ENCODE measurements at regions not wholly inside any gene's neighbourhood (a gene's known extent, or its start where the extent isn't known, plus 50 kb on each side); places are given as distances from the start of the nearest gene placed in this dataset.

DNA sequence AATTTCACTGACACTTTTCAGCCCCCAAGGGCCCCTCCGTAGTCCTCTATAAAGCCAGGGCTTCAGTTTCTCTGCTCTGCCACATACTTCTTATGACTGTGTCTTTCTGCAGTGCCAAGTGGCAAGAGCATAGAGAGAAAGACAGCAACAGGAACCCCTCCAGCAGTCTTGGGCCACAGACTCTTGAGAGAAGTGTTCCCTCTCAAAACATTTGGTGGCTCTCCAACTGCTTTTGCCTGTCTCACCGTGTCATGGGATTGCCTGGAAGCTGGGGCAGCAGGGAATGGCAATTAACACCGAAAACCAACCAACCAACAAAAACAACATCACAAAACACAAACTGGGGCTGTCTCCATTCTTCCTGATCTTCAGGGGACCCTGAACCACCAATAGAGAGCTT lies 73.8 kb upstream of the ELN start (continued):
- TF ChIP-seq, protein P1, sequence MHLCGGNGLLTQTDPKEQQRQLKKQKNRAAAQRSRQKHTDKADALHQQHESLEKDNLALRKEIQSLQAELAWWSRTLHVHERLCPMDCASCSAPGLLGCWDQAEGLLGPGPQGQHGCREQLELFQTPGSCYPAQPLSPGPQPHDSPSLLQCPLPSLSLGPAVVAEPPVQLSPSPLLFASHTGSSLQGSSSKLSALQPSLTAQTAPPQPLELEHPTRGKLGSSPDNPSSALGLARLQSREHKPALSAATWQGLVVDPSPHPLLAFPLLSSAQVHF (CRISPR knock-in tag; IDR thresholded peaks at IDR 0.05), result no peak
- no peak for TF ChIP-seq LCORL (IDR thresholded peaks at IDR 0.05)
- TF ChIP-seq LCORL (CRISPR knock-in tag; IDR thresholded peaks at IDR 0.05), result no peak
- no peak for TF ChIP-seq ASH2L (IDR thresholded peaks at IDR 0.05; ENCODE audit: insufficient read length, low read depth, low read length)
- TF ChIP-seq, protein P2, sequence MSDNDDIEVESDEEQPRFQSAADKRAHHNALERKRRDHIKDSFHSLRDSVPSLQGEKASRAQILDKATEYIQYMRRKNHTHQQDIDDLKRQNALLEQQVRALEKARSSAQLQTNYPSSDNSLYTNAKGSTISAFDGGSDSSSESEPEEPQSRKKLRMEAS (IDR thresholded peaks at IDR 0.05), result no peak
- TF ChIP-seq, protein P3, sequence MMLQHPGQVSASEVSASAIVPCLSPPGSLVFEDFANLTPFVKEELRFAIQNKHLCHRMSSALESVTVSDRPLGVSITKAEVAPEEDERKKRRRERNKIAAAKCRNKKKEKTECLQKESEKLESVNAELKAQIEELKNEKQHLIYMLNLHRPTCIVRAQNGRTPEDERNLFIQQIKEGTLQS (CRISPR knock-in tag; IDR thresholded peaks at IDR 0.05), result no peak
- no peak for TF ChIP-seq ATRX (CRISPR knock-in tag; IDR thresholded peaks at IDR 0.05; ENCODE audit: borderline replicate concordance)
- no peak for TF ChIP-seq ZNF674 (CRISPR knock-in tag; IDR thresholded peaks at IDR 0.05; ENCODE audit: low read depth)
- no peak for TF ChIP-seq ZNF225 (CRISPR knock-in tag; IDR thresholded peaks at IDR 0.05)
- no peak for TF ChIP-seq MAZ (IDR thresholded peaks at IDR 0.05; ENCODE audit: borderline replicate concordance, low read depth, low read length)
- no peak for TF ChIP-seq MAZ (CRISPR knock-in tag; IDR thresholded peaks at IDR 0.05; ENCODE audit: low read depth)
- no peak for TF ChIP-seq SALL2 (CRISPR knock-in tag; IDR thresholded peaks at IDR 0.05)

DNA sequence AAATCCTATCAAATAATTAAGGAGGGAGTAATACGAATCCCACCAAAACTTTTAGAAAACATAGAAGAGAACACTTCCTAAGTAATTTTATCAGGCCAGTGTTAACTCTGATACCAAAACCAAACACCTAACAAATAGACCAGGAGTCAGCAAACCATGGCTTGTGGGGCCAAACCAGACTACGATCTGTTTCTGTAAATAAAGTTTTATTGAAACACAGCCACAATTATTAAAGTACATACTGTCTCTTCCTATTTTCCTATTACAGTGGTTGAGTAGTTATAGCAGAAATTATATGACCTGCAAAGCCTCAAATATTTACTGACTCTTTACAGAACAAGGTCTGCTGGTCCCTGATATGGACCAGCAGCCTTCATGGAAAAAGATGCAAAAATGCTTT lies 73.1 kb upstream of the ELN start:
- FAIRE-seq (no peak), DNase-seq (ENCODE audit: low spot score) (no peak), ATAC-seq (no peak)
- Histone ChIP-seq H3K27me3 (ENCODE audit: control insufficient read depth in 1 of 2, insufficient read depth in 2 of 2, low read length in 2 of 2) (0 out of 5 replicates have a peak, but pooled peaks cover 0 to 6% of the 10 kb centered on the region in 2 experiments), H3K9me3 (ENCODE audit: low read length) (no peaks in the 10 kb centered on the region), H4K20me1 (ENCODE audit: insufficient read depth, low read length) (no peaks in the 10 kb centered on the region), H3K4me1 (ENCODE audit: insufficient read depth, low read length) (no peaks in the 10 kb centered on the region), H3K9ac (ENCODE audit: insufficient read depth, low read depth, low read length) (no peak overlapping the region), H3K36me3 (replicated peaks in 1 of 2; ENCODE audit: control insufficient read depth in 1 of 2, insufficient read depth in 2 of 2, low read length in 2 of 2) (no peaks in the 10 kb centered on the region), H2AFZ (ENCODE audit: low read length) (no peak overlapping the region), H3K4me3 (replicated peaks in 1 of 3; ENCODE audit: insufficient read depth in 1 of 3, low read depth in 2 of 3, low read length in 3 of 3) (no peak overlapping the region), H3K4me2 (ENCODE audit: low read depth, low read length) (no peak overlapping the region), H3K27ac (ENCODE audit: extremely low read length, insufficient read depth, low read length) (no peak overlapping the region), H3K79me2 (ENCODE audit: insufficient read depth, low read length) (no peaks in the 10 kb centered on the region)
- BruUV-seq (replicated peaks), result no TSS peak
- intact Hi-C loops (cut with micrococcal nuclease; ENCODE audit: unreplicated experiment) (loop anchor here (10.0 kb wide), 1 partner anchor 60 kb away; no protein-coding TSS in a partner anchor), in situ Hi-C loops (cut with HindIII; ENCODE audit: extremely low pct_ligation_motif_present, low pct_unique_long_range_greater_than_20kb) (no loop called here)
- CTCF ChIA-PET (ENCODE audit: low intra/inter-chr PET ratio, low total read pairs), result no interaction called here
- WGBS (ENCODE audit: low lambda C conversion rate), result 2% methylated on average over 2 of the region's 2 CpGs
- POLR2A ChIA-PET, result no interaction called here
- TF ChIP-seq ZNF331 (CRISPR knock-in tag; IDR thresholded peaks at IDR 0.05) (no peak), ZNF460 (CRISPR knock-in tag; IDR thresholded peaks at IDR 0.05; ENCODE audit: borderline replicate concordance) (no peak), ZNF75D (CRISPR knock-in tag; IDR thresholded peaks at IDR 0.05; ENCODE audit: borderline replicate concordance) (no peak), AKAP8 (CRISPR knock-in tag; IDR thresholded peaks at IDR 0.05) (no peak), NFIC (IDR thresholded peaks at IDR 0.05; ENCODE audit: low read length) (no peak), PRPF4 (IDR thresholded peaks at IDR 0.05; ENCODE audit: low read depth, low read length, poor library complexity, severe bottlenecking) (no peak)
- TF ChIP-seq, protein P4, sequence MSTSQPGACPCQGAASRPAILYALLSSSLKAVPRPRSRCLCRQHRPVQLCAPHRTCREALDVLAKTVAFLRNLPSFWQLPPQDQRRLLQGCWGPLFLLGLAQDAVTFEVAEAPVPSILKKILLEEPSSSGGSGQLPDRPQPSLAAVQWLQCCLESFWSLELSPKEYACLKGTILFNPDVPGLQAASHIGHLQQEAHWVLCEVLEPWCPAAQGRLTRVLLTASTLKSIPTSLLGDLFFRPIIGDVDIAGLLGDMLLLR (CRISPR knock-in tag; IDR thresholded peaks at IDR 0.05), result no peak
- TF ChIP-seq, protein P5, sequence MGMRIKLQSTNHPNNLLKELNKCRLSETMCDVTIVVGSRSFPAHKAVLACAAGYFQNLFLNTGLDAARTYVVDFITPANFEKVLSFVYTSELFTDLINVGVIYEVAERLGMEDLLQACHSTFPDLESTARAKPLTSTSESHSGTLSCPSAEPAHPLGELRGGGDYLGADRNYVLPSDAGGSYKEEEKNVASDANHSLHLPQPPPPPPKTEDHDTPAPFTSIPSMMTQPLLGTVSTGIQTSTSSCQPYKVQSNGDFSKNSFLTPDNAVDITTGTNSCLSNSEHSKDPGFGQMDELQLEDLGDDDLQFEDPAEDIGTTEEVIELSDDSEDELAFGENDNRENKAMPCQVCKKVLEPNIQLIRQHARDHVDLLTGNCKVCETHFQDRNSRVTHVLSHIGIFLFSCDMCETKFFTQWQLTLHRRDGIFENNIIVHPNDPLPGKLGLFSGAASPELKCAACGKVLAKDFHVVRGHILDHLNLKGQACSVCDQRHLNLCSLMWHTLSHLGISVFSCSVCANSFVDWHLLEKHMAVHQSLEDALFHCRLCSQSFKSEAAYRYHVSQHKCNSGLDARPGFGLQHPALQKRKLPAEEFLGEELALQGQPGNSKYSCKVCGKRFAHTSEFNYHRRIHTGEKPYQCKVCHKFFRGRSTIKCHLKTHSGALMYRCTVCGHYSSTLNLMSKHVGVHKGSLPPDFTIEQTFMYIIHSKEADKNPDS (CRISPR knock-in tag; IDR thresholded peaks at IDR 0.05), result no peak

All from HepG2 (cell line).